GM12891 (cell line): ENCODE measurements at regions not wholly inside any gene's neighbourhood (a gene's known extent, or its start where the extent isn't known, plus 50 kb on each side); places are given as distances from the start of the nearest gene placed in this dataset.

Source experiments
- DNase-seq: peaks from one replicate; pipeline ENCODE4 v3.0.0; 2011; ENCODE audit warnings: low spot score; ENCODE audit not compliant: insufficient read length
- FAIRE-seq: peaks from 2 replicates; lab custom pipeline; 2011; peaks lifted over from hg19 to GRCh38; lab: Jason Lieb, UNC
- PAX5 ChIP-seq: IDR thresholded peaks from 2 replicates; pipeline ENCODE4 v1.6.1; 2011; ENCODE audit warnings: low read length, moderate library complexity, mild to moderate bottlenecking; ENCODE audit not compliant: insufficient read depth, severe bottlenecking
- POLR2A ChIP-seq: IDR thresholded peaks from 2 replicates; pipeline ENCODE4 v1.6.1; 2011; ENCODE audit warnings: low read depth, low read length, control low read depth
- POLR2AphosphoS5 ChIP-seq: IDR thresholded peaks from 2 replicates; pipeline ENCODE4 v1.6.1; 2011; ENCODE audit warnings: low read depth, low read length, control low read depth
- POU2F2 ChIP-seq: IDR thresholded peaks from 2 replicates; pipeline ENCODE4 v1.6.1; 2011; ENCODE audit warnings: low read depth, mild to moderate bottlenecking, control low read depth, low read length, moderate library complexity
- SPI1 ChIP-seq: IDR thresholded peaks from 2 replicates; pipeline ENCODE4 v1.6.1; 2011; ENCODE audit warnings: low read depth, low read length, control low read depth
- TAF1 ChIP-seq: IDR thresholded peaks from 2 replicates; pipeline ENCODE4 v1.6.1; 2011; ENCODE audit warnings: low read depth, low read length, control low read depth

- no peak for TF ChIP-seq POLR2A
- no peak for TF ChIP-seq POU2F2
- TF ChIP-seq TAF1, result no peak
- no peak for TF ChIP-seq SPI1
- no peak for TF ChIP-seq PAX5
- TF ChIP-seq POLR2AphosphoS5, result no peak
- DNase-seq (no peak), FAIRE-seq (no peak)
Measured at GRCh38 chr5:8805653-8806052, 740.2 kb downstream of the SEMA5A start.

- FAIRE-seq (no peak), DNase-seq (no peak)
- no peak for TF ChIP-seq PAX5
- TF ChIP-seq POU2F2, result no peak
- TF ChIP-seq TAF1, result no peak
- no peak for TF ChIP-seq POLR2A
- TF ChIP-seq POLR2AphosphoS5, result no peak
- TF ChIP-seq SPI1, result no peak
Measured at GRCh38 chr5:8807636-8808035, 738.2 kb downstream of the SEMA5A start.

- DNase-seq (no peak), FAIRE-seq (no peak)
- TF ChIP-seq PAX5 (no peak), POLR2A (no peak), POU2F2 (no peak), SPI1 (no peak), TAF1 (no peak), POLR2AphosphoS5 (no peak)
Measured at GRCh38 chr5:8811581-8811980, 734.3 kb downstream of the SEMA5A start.

DNA sequence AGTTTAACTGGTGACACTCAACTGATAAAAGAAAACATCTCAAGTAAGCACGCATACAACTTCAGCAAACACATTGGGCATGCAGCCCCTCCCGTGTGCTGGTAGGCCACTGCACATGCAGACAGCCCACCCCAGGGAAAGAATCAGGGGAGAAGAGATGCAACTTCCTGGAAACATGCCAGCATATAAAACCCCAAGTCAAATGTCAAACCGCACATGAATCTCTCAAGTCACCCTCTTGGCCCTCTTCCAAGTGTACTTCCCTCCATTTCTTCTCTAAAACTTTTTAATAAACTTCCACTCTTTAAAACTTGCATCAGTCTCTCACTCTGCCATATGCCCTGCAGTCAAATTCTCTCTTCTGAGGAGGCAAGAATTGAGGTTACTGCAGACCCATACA is 732.7 kb downstream of the SEMA5A start:
- no peak for TF ChIP-seq SPI1
- TF ChIP-seq POLR2A, result no peak
- no peak for TF ChIP-seq POU2F2
- no peak for TF ChIP-seq PAX5
- no peak for TF ChIP-seq POLR2AphosphoS5
- no peak for TF ChIP-seq TAF1
- FAIRE-seq (no peak), DNase-seq (no peak)

- DNase-seq (no peak), FAIRE-seq (no peak)
- TF ChIP-seq PAX5 (no peak), POLR2AphosphoS5 (no peak), POU2F2 (no peak), POLR2A (no peak), TAF1 (no peak), SPI1 (no peak)
Measured at GRCh38 chr5:8814105-8814504, 731.8 kb downstream of the SEMA5A start.

DNA sequence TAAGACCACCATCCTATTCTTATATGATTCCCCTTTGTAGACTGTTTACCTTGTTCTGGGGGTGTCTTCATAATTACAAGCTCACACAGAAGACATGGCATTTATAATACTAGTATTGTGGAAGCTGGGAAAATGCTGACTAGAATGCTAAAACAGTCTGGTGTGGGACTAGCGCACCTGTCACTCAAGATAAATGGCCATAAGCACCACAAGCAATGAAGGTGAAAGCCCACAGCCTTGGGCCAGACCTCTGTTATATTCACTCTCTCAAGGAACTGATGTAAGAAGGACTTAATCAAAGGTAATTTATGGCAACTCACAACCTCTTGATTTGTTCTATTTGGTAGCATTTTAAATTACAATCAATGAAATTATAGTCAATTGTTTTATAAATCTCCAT is 721.5 kb downstream of the SEMA5A start:
- DNase-seq (no peak), FAIRE-seq (no peak)
- TF ChIP-seq POU2F2 (no peak), POLR2AphosphoS5 (no peak), SPI1 (no peak), PAX5 (no peak), TAF1 (no peak), POLR2A (no peak)

GRCh38 chr5:8825139-8825757 is 720.6 kb downstream of the SEMA5A start:
- DNase-seq, result no peak
- no peak for FAIRE-seq
- no peak for TF ChIP-seq POLR2AphosphoS5
- TF ChIP-seq POLR2A, result no peak
- TF ChIP-seq PAX5, result no peak
- TF ChIP-seq POU2F2, result no peak
- no peak for TF ChIP-seq TAF1
- no peak for TF ChIP-seq SPI1

DNA sequence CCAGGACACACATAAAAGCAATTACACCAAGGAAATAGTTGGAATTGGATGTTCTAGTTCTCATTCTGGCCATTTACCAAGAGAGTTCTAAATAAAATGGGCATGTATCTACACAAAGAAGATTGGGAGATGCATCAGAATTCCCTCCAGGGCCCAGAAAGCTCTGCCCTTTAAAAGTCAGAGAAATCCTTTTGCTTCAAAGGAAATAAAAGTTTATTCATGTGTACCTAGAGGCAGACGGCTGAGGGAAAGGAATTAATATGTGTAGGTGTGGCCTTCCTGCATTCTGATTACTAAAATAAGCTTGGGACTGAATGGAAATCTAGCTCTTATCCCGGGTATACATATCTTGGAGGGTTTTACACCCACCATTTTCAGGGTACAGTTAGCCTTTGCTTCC is 719.4 kb downstream of the SEMA5A start:
- DNase-seq (no peak), FAIRE-seq (no peak)
- TF ChIP-seq PAX5, result no peak
- TF ChIP-seq POU2F2, result no peak

DNA sequence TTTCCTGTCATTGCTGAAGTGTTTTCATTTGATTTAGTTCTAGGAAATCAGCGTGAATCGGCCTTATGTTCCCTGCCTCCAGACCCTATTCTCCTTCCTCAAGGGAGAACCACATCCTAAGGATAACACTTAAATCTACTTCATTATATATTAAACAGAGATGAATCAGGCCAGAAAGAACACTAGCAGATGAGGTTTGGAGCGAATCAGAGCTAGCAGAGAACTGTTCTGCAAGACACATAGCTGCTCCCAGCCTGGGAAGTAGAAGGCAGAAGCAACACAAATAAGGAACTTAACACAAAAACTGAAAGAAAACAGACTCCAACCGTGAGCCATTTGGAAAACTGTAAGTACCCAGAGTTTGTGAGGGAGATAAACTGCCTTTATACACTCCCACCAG is 718.2 kb downstream of the SEMA5A start:
- no peak for FAIRE-seq

DNA sequence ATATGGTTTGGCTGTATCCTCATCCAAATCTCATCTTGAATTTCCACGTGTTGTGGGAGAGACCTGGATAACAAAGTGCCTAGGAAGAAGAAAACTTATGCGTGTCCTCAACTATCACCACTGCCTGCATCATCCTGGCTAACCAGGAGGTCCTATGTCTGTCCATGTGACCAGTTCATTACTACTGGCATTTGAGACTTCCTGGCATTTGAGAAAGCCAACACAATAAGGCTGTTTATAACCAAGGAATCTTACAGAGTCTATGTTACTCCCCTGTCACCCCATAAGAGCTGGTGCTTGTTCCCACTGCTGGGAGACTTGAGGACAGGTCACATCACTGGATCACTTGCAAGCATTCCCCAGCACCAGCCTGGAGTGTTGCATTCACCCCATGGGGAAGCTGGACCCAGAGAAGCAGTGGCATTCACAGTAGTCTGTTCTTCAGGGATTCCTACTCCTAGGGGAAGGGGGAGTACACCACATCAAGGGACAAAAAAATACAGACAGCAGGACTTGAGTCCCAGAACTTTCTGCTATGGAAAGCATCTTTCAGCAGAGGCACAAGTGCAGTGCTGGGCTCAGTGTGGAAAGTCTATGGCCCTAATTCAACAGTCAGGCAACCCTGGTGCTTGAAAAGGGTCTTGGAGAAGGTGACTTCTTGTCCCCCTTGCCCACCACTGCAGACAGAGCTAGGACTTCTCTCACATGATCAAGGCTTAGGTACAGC is 717.1 kb downstream of the SEMA5A start:
- no peak for TF ChIP-seq SPI1
- TF ChIP-seq POU2F2, result no peak
- TF ChIP-seq POLR2A, result no peak
- TF ChIP-seq PAX5, result no peak
- TF ChIP-seq TAF1, result no peak
- TF ChIP-seq POLR2AphosphoS5, result no peak
- FAIRE-seq, result no peak
- DNase-seq, result no peak

More for the DNA sequence above, 718.2 kb downstream of the SEMA5A start:
- no peak for DNase-seq
- TF ChIP-seq POLR2A (no peak), POU2F2 (no peak), PAX5 (no peak), POLR2AphosphoS5 (no peak), TAF1 (no peak), SPI1 (no peak)
